B cell (primary cell): ENCODE measurements at regions not wholly inside any gene's neighbourhood (a gene's known extent, or its start where the extent isn't known, plus 50 kb on each side); places are given as distances from the start of the nearest gene placed in this dataset.

Source experiments
- CTCF ChIP-seq: fragments of 200-600 bp; IDR thresholded peaks from one replicate; pipeline ENCODE4 v1.8.0; 2022; ENCODE audit warnings: antibody characterized with exemption, mild to moderate bottlenecking
- EZH2 ChIP-seq: IDR thresholded peaks from 2 replicates; pipeline ENCODE4 v1.6.1; 2012; ENCODE audit warnings: borderline replicate concordance, low read depth, mild to moderate bottlenecking, moderate library complexity, low read length; ENCODE audit not compliant: insufficient read depth, poor library complexity, severe bottlenecking

- TF ChIP-seq EZH2 (no peak), CTCF (no peak)
Observed at GRCh38 chr14:38948576-38948975, 154.5 kb downstream of the SEC23A start.
